ENCODE measurements at regions not wholly inside any gene's neighbourhood (a gene's known extent, or its start where the extent isn't known, plus 50 kb on each side); places are given as distances from the start of the nearest gene placed in this dataset.

GRCh38 chr7:114212721-114213429 is 201.7 kb upstream of the FOXP2 start:
- intact Hi-C loops (cut with DNase I; ENCODE audit: low total_unique reads) = no loop called here
- no peak overlapping the region for H3K4me3 ChIP-seq (ENCODE audit: low read depth, poor library complexity, severe bottlenecking)
- DNase-seq (ENCODE audit: low spot score in 2 of 2) = no peak
- no peak for TF ChIP-seq POLR2A (IDR thresholded peaks at IDR 0.05)
- no peak for TF ChIP-seq CTCF (IDR thresholded peaks at IDR 0.05)
- 20 to 33% methylated on average over 1 of the region's 1 CpG for WGBS, 2 donors

- no peak for DNase-seq (ENCODE audit: low spot score in 2 of 2)
- no peak for TF ChIP-seq CTCF (IDR thresholded peaks at IDR 0.05)
- no peak for TF ChIP-seq POLR2A (IDR thresholded peaks at IDR 0.05)
- intact Hi-C loops (cut with DNase I; ENCODE audit: low total_unique reads) = no loop called here
- 66 to 85% methylated on average over 1 of the region's 1 CpG for WGBS, 2 donors
- no peak overlapping the region for H3K4me3 ChIP-seq (ENCODE audit: low read depth, poor library complexity, severe bottlenecking)
These were observed 204.6 kb upstream of the FOXP2 start for GRCh38 chr7:114209968-114210367.

- WGBS, 2 donors = 45 to 58% methylated on average over 1 of the region's 1 CpG
- TF ChIP-seq CTCF (IDR thresholded peaks at IDR 0.05) (no peak), POLR2A (IDR thresholded peaks at IDR 0.05) (no peak)
- no peak overlapping the region for H3K4me3 ChIP-seq (ENCODE audit: low read depth, poor library complexity, severe bottlenecking)
- intact Hi-C loops (cut with DNase I; ENCODE audit: low total_unique reads) = no loop called here
- DNase-seq (ENCODE audit: low spot score in 2 of 2) = no peak
These were observed 207.9 kb upstream of the FOXP2 start for GRCh38 chr7:114206688-114207087.

GRCh38 chr7:114196517-114196916 is 218.1 kb upstream of the FOXP2 start:
- intact Hi-C loops (cut with DNase I; ENCODE audit: low total_unique reads) = no loop called here
- TF ChIP-seq POLR2A (IDR thresholded peaks at IDR 0.05) (no peak), CTCF (IDR thresholded peaks at IDR 0.05) (no peak)
- 91 to 93% methylated on average over 1 of the region's 1 CpG for WGBS, 2 donors
- no peak for DNase-seq (ENCODE audit: low spot score in 2 of 2)
- no peak overlapping the region for H3K4me3 ChIP-seq (ENCODE audit: low read depth, poor library complexity, severe bottlenecking)

- 71 to 77% methylated on average over 2 of the region's 2 CpGs for WGBS, 2 donors
- H3K4me3 ChIP-seq (ENCODE audit: low read depth, poor library complexity, severe bottlenecking) = no peak overlapping the region
- no peak for DNase-seq (ENCODE audit: low spot score in 2 of 2)
- TF ChIP-seq CTCF (IDR thresholded peaks at IDR 0.05) = no peak
- no peak for TF ChIP-seq POLR2A (IDR thresholded peaks at IDR 0.05)
- intact Hi-C loops (cut with DNase I; ENCODE audit: low total_unique reads) = no loop called here
These were observed 224.2 kb upstream of the FOXP2 start for GRCh38 chr7:114190387-114190786.
